ENCODE measurements at regions not wholly inside any gene's neighbourhood (a gene's known extent, or its start where the extent isn't known, plus 50 kb on each side); places are given as distances from the start of the nearest gene placed in this dataset.

GRCh38 chr4:135927651-135928050, 1604.6 kb downstream of the PCDH18 start:
- TF ChIP-seq CTCF (IDR thresholded peaks at IDR 0.05 in 4 of 5, conservative IDR thresholded peaks at IDR 0.05 in 1 of 5) (no peak), POLR2A (IDR thresholded peaks at IDR 0.05) (no peak)
